ENCODE measurements at regions not wholly inside any gene's neighbourhood (a gene's known extent, or its start where the extent isn't known, plus 50 kb on each side); places are given as distances from the start of the nearest gene placed in this dataset.

- intact Hi-C loops (cut with DNase I) = no loop called here
- Histone ChIP-seq H3K9me3 (no peaks in the 10 kb centered on the region), H3K27ac (no peak overlapping the region), H3K36me3 (no peaks in the 10 kb centered on the region), H3K27me3 (ENCODE audit: low read depth) (no peaks in the 10 kb centered on the region), H3K4me1 (peaks cover 6% of the 10 kb centered on the region), H3K4me3 (no peak overlapping the region)
- ATAC-seq = no peak
- no peak for TF ChIP-seq CTCF (IDR thresholded peaks at IDR 0.05)
- DNase-seq = no peak
These were observed 98.6 kb upstream of the TBCA start for GRCh38 chr5:77874691-77875090.

DNA sequence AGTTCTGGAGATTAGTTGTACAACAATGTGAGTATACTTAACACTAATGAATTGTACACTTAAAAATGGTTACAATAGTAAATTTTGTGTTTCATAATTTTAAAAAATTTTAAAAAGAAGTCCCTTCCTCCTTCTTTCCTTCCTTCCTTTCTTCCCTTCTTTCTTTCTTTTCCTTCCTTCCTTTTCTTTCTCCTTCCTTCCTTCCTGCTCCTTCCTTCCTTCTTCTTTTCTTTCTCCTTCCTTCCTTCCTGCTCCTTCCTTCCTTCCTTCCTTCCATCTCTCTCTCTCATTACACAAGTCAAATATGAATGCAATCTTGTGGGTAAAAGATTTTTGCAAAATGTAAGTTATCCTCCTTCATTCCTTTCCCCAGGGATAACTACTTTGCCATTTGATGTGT is 97.1 kb upstream of the TBCA start:
- ATAC-seq (no peak), DNase-seq (no peak)
- intact Hi-C loops (cut with DNase I) = no loop called here

GRCh38 chr5:77871946-77872345 is 95.8 kb upstream of the TBCA start:
- ATAC-seq = no peak
- no peak for DNase-seq
- Histone ChIP-seq H3K9me3 (no peaks in the 10 kb centered on the region), H3K27me3 (ENCODE audit: low read depth) (no peaks in the 10 kb centered on the region), H3K4me3 (no peak overlapping the region), H3K4me1 (no peaks in the 10 kb centered on the region), H3K36me3 (no peaks in the 10 kb centered on the region), H3K27ac (no peak overlapping the region)
- TF ChIP-seq CTCF (IDR thresholded peaks at IDR 0.05) = no peak
- intact Hi-C loops (cut with DNase I) = no loop called here

More for the DNA sequence above, 97.1 kb upstream of the TBCA start:
- Histone ChIP-seq H3K9me3 (no peaks in the 10 kb centered on the region), H3K27me3 (ENCODE audit: low read depth) (no peaks in the 10 kb centered on the region), H3K4me1 (peaks cover 6% of the 10 kb centered on the region), H3K36me3 (no peaks in the 10 kb centered on the region), H3K27ac (no peak overlapping the region), H3K4me3 (no peak overlapping the region)
- no peak for TF ChIP-seq CTCF (IDR thresholded peaks at IDR 0.05)

DNA sequence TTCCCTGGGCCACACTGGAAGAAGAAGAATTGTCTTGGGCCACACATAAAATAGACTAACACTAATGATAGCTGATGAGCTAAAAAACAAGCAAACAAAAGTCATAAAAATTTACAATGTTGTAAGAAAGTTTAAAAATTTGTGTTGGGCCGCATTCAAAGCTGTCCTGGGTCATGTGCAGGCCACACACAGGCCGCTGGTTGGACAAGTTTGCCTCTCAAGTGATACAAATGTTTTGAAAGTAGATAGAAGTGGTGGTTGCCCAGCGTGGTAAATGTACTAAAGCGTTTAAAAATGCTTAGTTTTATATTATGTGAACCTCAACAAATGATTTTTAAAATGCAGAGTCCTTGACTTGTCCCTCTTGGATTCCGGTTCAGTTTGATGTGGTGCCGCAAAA is 94.9 kb upstream of the TBCA start:
- ATAC-seq = no peak
- no peak for TF ChIP-seq CTCF (IDR thresholded peaks at IDR 0.05)
- intact Hi-C loops (cut with DNase I) = no loop called here

GRCh38 chr5:77869116-77869798 is 93.1 kb upstream of the TBCA start:
- intact Hi-C loops (cut with DNase I) = no loop called here
- no peak for ATAC-seq
- H3K27me3 ChIP-seq (ENCODE audit: low read depth) = no peaks in the 10 kb centered on the region
- H3K36me3 ChIP-seq = no peaks in the 10 kb centered on the region
- no peak for DNase-seq
- H3K9me3 ChIP-seq = no peaks in the 10 kb centered on the region
- no peak overlapping the region for H3K4me3 ChIP-seq
- no peak overlapping the region for H3K27ac ChIP-seq
- TF ChIP-seq CTCF (IDR thresholded peaks at IDR 0.05) = no peak
- no peaks in the 10 kb centered on the region for H3K4me1 ChIP-seq

More for the DNA sequence above, 94.9 kb upstream of the TBCA start:
- Histone ChIP-seq H3K4me3 (no peak overlapping the region), H3K9me3 (no peaks in the 10 kb centered on the region), H3K36me3 (no peaks in the 10 kb centered on the region), H3K27me3 (ENCODE audit: low read depth) (no peaks in the 10 kb centered on the region), H3K4me1 (no peaks in the 10 kb centered on the region), H3K27ac (no peak overlapping the region)
- no peak for DNase-seq
